SK-N-SH treated with all-trans-retinoic acid at 6 μM for 48 hours (cell line): ENCODE measurements at regions not wholly inside any gene's neighbourhood (a gene's known extent, or its start where the extent isn't known, plus 50 kb on each side); places are given as distances from the start of the nearest gene placed in this dataset.
A peak's percentile ranks its signal among the peaks of the same experiment; 100 is the strongest.

ENCODE experiments used
- ATAC-seq: fragments of 200-7000 bp; cut with Tn5 transposase; 3 replicates; pipeline ENCODE4 v1.9.1; 2020; ENCODE audit warnings: mild to moderate bottlenecking, moderate library complexity
- ARNTL ChIP-seq: fragments of 450-650 bp; formaldehyde crosslinking; IDR thresholded peaks from 2 replicates; pipeline ENCODE4 v1.5.0; 2020; ENCODE audit warnings: low read depth, mild to moderate bottlenecking, moderate library complexity, borderline replicate concordance
- BACH2 ChIP-seq: fragments of 250-450 bp; sonication (Bioruptor Pico); IDR thresholded peaks from 2 replicates; pipeline ENCODE4 v1.9.0; 2021; ENCODE audit warnings: mild to moderate bottlenecking, borderline replicate concordance
- CREB5 ChIP-seq: fragments of 250-450 bp; sonication (Bioruptor Pico); IDR thresholded peaks from 2 replicates; pipeline ENCODE4 v1.5.1; 2020; ENCODE audit warnings: low read depth, mild to moderate bottlenecking, moderate library complexity
- CSDC2 ChIP-seq: fragments of 250-450 bp; sonication (Bioruptor Pico); IDR thresholded peaks from 2 replicates; pipeline ENCODE4 v1.5.0; 2020; ENCODE audit warnings: mild to moderate bottlenecking, moderate library complexity
- CSRNP3 ChIP-seq: fragments of 250-450 bp; sonication (Bioruptor Pico); IDR thresholded peaks from 2 replicates; pipeline ENCODE4 v1.5.1; 2021; ENCODE audit warnings: mild to moderate bottlenecking, moderate library complexity
- ESRRG ChIP-seq: fragments of 250-450 bp; sonication (Bioruptor Pico); IDR thresholded peaks from 2 replicates; pipeline ENCODE4 v1.6.1; 2021; ENCODE audit warnings: mild to moderate bottlenecking
- GLIS3 ChIP-seq: fragments of 250-450 bp; sonication (Bioruptor Pico); IDR thresholded peaks from 2 replicates; pipeline ENCODE4 v1.5.0; 2020; ENCODE audit warnings: mild to moderate bottlenecking, moderate library complexity
- ISL1 ChIP-seq: fragments of 250-450 bp; sonication (Bioruptor Pico); IDR thresholded peaks from 2 replicates; pipeline ENCODE4 v2.1.2; 2022; ENCODE audit warnings: mild to moderate bottlenecking, moderate library complexity
- OSR1 ChIP-seq: fragments of 250-450 bp; sonication (Bioruptor Pico); IDR thresholded peaks from 2 replicates; pipeline ENCODE4 v1.8.0; 2022; ENCODE audit warnings: moderate library complexity, mild to moderate bottlenecking, inconsistent platforms
- PATZ1 ChIP-seq: fragments of 250-450 bp; sonication (Bioruptor Pico); IDR thresholded peaks from 2 replicates; pipeline ENCODE4 v1.8.0; 2020; ENCODE audit warnings: mild to moderate bottlenecking, moderate library complexity, borderline replicate concordance
- POU6F1 ChIP-seq: fragments of 250-450 bp; sonication (Bioruptor Pico); IDR thresholded peaks from 2 replicates; pipeline ENCODE4 v1.8.0; 2021; ENCODE audit warnings: low read depth, mild to moderate bottlenecking, moderate library complexity, borderline replicate concordance
- PPARA ChIP-seq: fragments of 250-450 bp; sonication (Bioruptor Pico); IDR thresholded peaks from 2 replicates; pipeline ENCODE4 v1.5.0; 2020; ENCODE audit warnings: mild to moderate bottlenecking, borderline replicate concordance
- RARB ChIP-seq: fragments of 250-450 bp; sonication (Bioruptor Pico); IDR thresholded peaks from 2 replicates; pipeline ENCODE4 v1.8.0; 2021; ENCODE audit warnings: mild to moderate bottlenecking, moderate library complexity
- TCF4 ChIP-seq: fragments of 250-450 bp; sonication (Bioruptor Pico); IDR thresholded peaks from 2 replicates; pipeline ENCODE4 v1.8.0; 2021; ENCODE audit warnings: mild to moderate bottlenecking, moderate library complexity, borderline replicate concordance
- TOX ChIP-seq: fragments of 250-450 bp; sonication (Bioruptor Pico); IDR thresholded peaks from 2 replicates; pipeline ENCODE4 v1.8.0; 2021; ENCODE audit warnings: mild to moderate bottlenecking, moderate library complexity, borderline replicate concordance
- TSHZ2 ChIP-seq: fragments of 250-450 bp; sonication (Bioruptor Pico); IDR thresholded peaks from 2 replicates; pipeline ENCODE4 v1.5.0; 2020; ENCODE audit warnings: mild to moderate bottlenecking, moderate library complexity
- ZFP3 ChIP-seq: fragments of 250-450 bp; sonication (Bioruptor Pico); IDR thresholded peaks from 2 replicates; pipeline ENCODE4 v1.5.0; 2020; ENCODE audit warnings: mild to moderate bottlenecking, moderate library complexity
- ZNF565 ChIP-seq: fragments of 450-650 bp; formaldehyde crosslinking; conservative IDR thresholded peaks from 2 replicates; pipeline ENCODE4 v1.5.0; 2020; ENCODE audit warnings: low read depth, mild to moderate bottlenecking, moderate library complexity
- ZNF70 ChIP-seq: fragments of 450-650 bp; formaldehyde crosslinking; IDR thresholded peaks from 2 replicates; pipeline ENCODE4 v1.5.0; 2020; ENCODE audit warnings: mild to moderate bottlenecking, moderate library complexity
- ZNF8 ChIP-seq: fragments of 450-650 bp; formaldehyde crosslinking; IDR thresholded peaks from 2 replicates; pipeline ENCODE4 v1.5.0; 2020; ENCODE audit warnings: mild to moderate bottlenecking, moderate library complexity

GRCh38 chr17:63173903-63174302 is 207.9 kb downstream of the TANC2 start:
- 0 out of 2 replicates have a peak, but pooled peaks have one; percentile 24 for TF ChIP-seq ISL1 (CRISPR knock-in tag)
- TF ChIP-seq TCF4 (CRISPR knock-in tag): no peak
- 0 out of 2 replicates have a peak, but pooled peaks have one; percentile 28 for TF ChIP-seq CREB5
- ATAC-seq: peak; percentile 4; the same call in 1 of the 3 replicates

- TF ChIP-seq OSR1 (CRISPR knock-in tag) (no peak), TSHZ2 (CRISPR knock-in tag) (no peak), POU6F1 (no peak), CSDC2 (CRISPR knock-in tag) (no peak), GLIS3 (no peak), ZNF70 (CRISPR knock-in tag) (no peak), ISL1 (CRISPR knock-in tag) (no peak), RARB (CRISPR knock-in tag) (no peak), TOX (no peak), PATZ1 (CRISPR knock-in tag) (no peak), PPARA (CRISPR knock-in tag) (no peak), CSRNP3 (no peak), ZNF8 (CRISPR knock-in tag) (no peak), ARNTL (CRISPR knock-in tag) (no peak), CREB5 (no peak), ZNF565 (no peak), ESRRG (CRISPR knock-in tag) (no peak)
- peak; percentile 44; the same call in 1 of the 3 replicates for ATAC-seq
Measured at GRCh38 chr17:63178530-63178929, 212.5 kb downstream of the TANC2 start.

- no peak for ATAC-seq
- TF ChIP-seq ZFP3 (CRISPR knock-in tag) (no peak), CSDC2 (CRISPR knock-in tag) (no peak), CREB5 (no peak), TSHZ2 (CRISPR knock-in tag) (no peak), TOX (no peak), BACH2 (CRISPR knock-in tag) (no peak), ISL1 (CRISPR knock-in tag) (no peak)
Measured at GRCh38 chr17:63181856-63182255, 215.8 kb downstream of the TANC2 start.
